ENCODE measurements at regions not wholly inside any gene's neighbourhood (a gene's known extent, or its start where the extent isn't known, plus 50 kb on each side); places are given as distances from the start of the nearest gene placed in this dataset.

DNA sequence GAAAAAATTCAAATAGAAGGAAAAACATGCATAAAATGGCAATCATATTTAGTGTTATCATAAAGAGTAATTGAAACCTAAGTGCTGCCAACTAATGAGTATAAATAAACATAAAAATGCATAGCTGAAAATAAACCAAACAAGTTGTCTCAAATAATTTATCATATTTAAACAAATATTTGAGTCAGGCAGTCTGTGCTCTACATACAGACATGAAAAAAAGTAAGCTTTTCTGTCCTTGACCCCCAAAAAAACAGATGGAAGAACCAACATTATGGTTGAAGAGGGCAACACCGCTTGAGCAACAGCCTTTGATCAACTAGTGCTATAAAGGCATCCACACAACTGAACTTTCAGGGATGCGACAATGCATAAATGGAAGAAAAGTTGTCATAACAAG, 735.1 kb upstream of the MIR17HG start:
- Histone ChIP-seq H2AK9ac (replicated peaks; ENCODE audit: low read depth, low read length, poor library complexity) (no peak overlapping the region), H2BK20ac (ENCODE audit: low read depth, low read length) (no peak overlapping the region), H3K56ac (ENCODE audit: extremely low read depth, insufficient read depth, low read length) (no peak overlapping the region), H2AFZ (replicated peaks; ENCODE audit: low read length, poor library complexity) (no peak overlapping the region), H3K36me3 (ENCODE audit: control insufficient read depth, insufficient read depth, low read length) (no peaks in the 10 kb centered on the region), H3K27me3 (ENCODE audit: control insufficient read depth, insufficient read depth, low read length) (no peaks in the 10 kb centered on the region), H3K27ac (ENCODE audit: insufficient read depth, low read length) (no peak overlapping the region), H3K4me1 (ENCODE audit: control insufficient read depth, insufficient read depth, low read length) (no peaks in the 10 kb centered on the region), H4K5ac (ENCODE audit: low read depth, low read length) (no peak overlapping the region), H2BK5ac (ENCODE audit: low read depth, low read length, poor library complexity, severe bottlenecking) (no peak overlapping the region), H3K9ac (ENCODE audit: low read depth, low read length) (no peak overlapping the region), H3K18ac (ENCODE audit: low read depth, low read length) (no peak overlapping the region), H3K9me1 (ENCODE audit: insufficient read depth, low read length) (no peaks in the 10 kb centered on the region), H3K4ac (ENCODE audit: low read depth, low read length) (no peak overlapping the region), H3K79me1 (ENCODE audit: low read depth in 1 of 2, low read length in 2 of 2) (no peaks in the 10 kb centered on the region), H3K9me3 (ENCODE audit: control insufficient read depth, insufficient read depth, low read length) (peaks cover 11% of the 10 kb centered on the region), H3K14ac (replicated peaks; ENCODE audit: low read depth, low read length) (no peak overlapping the region), H4K20me1 (ENCODE audit: insufficient read depth, low read length) (no peaks in the 10 kb centered on the region), H3K23ac (ENCODE audit: low read depth, low read length) (no peak overlapping the region), H2BK120ac (ENCODE audit: low read depth, low read length) (no peak overlapping the region), H3K4me3 (ENCODE audit: insufficient read depth, low read depth, low read length) (no peak overlapping the region), H2AK5ac (ENCODE audit: low read depth, low read length) (no peak overlapping the region), H2BK15ac (ENCODE audit: low read depth, low read length) (no peak overlapping the region), H4K91ac (ENCODE audit: insufficient read depth, low read depth, low read length) (no peak overlapping the region), H3K4me2 (ENCODE audit: low read depth, low read length) (no peak overlapping the region), H4K8ac (ENCODE audit: low read depth in 2 of 2, low read length in 2 of 2) (no peak overlapping the region)
- dilution Hi-C loops (cut with HindIII; ENCODE audit: low sequenced_read_pairs, unreplicated experiment) (no loop called here), intact Hi-C loops (cut with micrococcal nuclease) (no loop called here), in situ Hi-C loops (cut with MboI; ENCODE audit: low sequenced_read_pairs) (no loop called here)
- WGBS, 2 experiments (ENCODE audit: extremely low coverage in 2 of 2, insufficient read length in 1 of 2): no CpG with 5 or more reads among the region's 2 CpGs
- ChIA-PET POLR2A (ENCODE audit: unreplicated experiment) (no interaction called here), CTCF (no interaction called here)
- no peak for TF ChIP-seq MAZ (IDR thresholded peaks at IDR 0.05; ENCODE audit: borderline replicate concordance, low read depth, low read length)
- TF ChIP-seq NFE2L2 (IDR thresholded peaks at IDR 0.05; ENCODE audit: low read depth, low read length): no peak
- BruUV-seq (replicated peaks): no TSS peak
- no peak for DNase-seq
- ATAC-seq (ENCODE audit: low read depth): no peak

All from IMR-90 (cell line).